ENCODE measurements at regions not wholly inside any gene's neighbourhood (a gene's known extent, or its start where the extent isn't known, plus 50 kb on each side); places are given as distances from the start of the nearest gene placed in this dataset.

- TF ChIP-seq RCOR1 (conservative IDR thresholded peaks at IDR 0.05; ENCODE audit: low read depth, low read length) (no peak), EP300 (IDR thresholded peaks at IDR 0.05; ENCODE audit: borderline replicate concordance in 1 of 2, control insufficient read depth in 1 of 2, low read depth in 2 of 2, low read length in 2 of 2) (no peak), CTCF (IDR thresholded peaks at IDR 0.05 in 2 of 3, conservative IDR thresholded peaks at IDR 0.05 in 1 of 3; ENCODE audit: control insufficient read depth in 2 of 3, extremely low read depth in 1 of 3, insufficient read depth in 1 of 3, low read depth in 3 of 3, low read length in 3 of 3) (no peak), POLR2A (IDR thresholded peaks at IDR 0.05; ENCODE audit: low read depth, low read length) (no peak)
Observed at GRCh38 chr7:119007236-119007635, 782.7 kb downstream of the ANKRD7 start.
